WTC11 (cell line): ENCODE measurements at regions not wholly inside any gene's neighbourhood (a gene's known extent, or its start where the extent isn't known, plus 50 kb on each side); places are given as distances from the start of the nearest gene placed in this dataset.

ENCODE experiments used
- ATAC-seq: fragments of 200-7000 bp; cut with Tn5 transposase; 2 replicates; pipeline ENCODE4 v1.10.0; 2021; ENCODE audit warnings: mild to moderate bottlenecking, moderate library complexity
- CTCF ChIA-PET: fragments of 300-600 bp; sonication (Branson Sonifier 250); formaldehyde crosslinking; loops from one replicate; lab custom pipeline; 2021; ENCODE audit warnings: antibody characterized with exemption; lab: Charles Lee
- POLR2A ChIA-PET: fragments of 350-600 bp; sonication (Branson Sonifier 250); formaldehyde crosslinking; loops from one replicate; lab custom pipeline; 2021; ENCODE audit warnings: antibody characterized with exemption; lab: Charles Lee
- DNase-seq: peaks from one replicate; pipeline ENCODE4 v3.0.0; 2021; ENCODE audit warnings: low spot score
- H3K27ac Mint-ChIP-seq: 2 replicates; pipeline ENCODE4 v1.8.0; 2021; ENCODE audit warnings: mixed read lengths
- H3K27me3 Mint-ChIP-seq: 2 replicates; pipeline ENCODE4 v1.8.0; 2021; ENCODE audit warnings: low read depth, mild to moderate bottlenecking, moderate library complexity, mixed read lengths
- H3K36me3 Mint-ChIP-seq: 2 replicates; pipeline ENCODE4 v1.8.0; 2021; ENCODE audit warnings: mixed read lengths
- H3K4me1 Mint-ChIP-seq: 2 replicates; pipeline ENCODE4 v1.8.0; 2022; ENCODE audit warnings: mixed read lengths
- H3K4me3 Mint-ChIP-seq: 2 replicates; pipeline ENCODE4 v1.8.0; 2021; ENCODE audit warnings: mild to moderate bottlenecking, moderate library complexity, mixed read lengths
- H3K9me3 Mint-ChIP-seq: 2 replicates; pipeline ENCODE4 v1.8.0; 2021; ENCODE audit warnings: mixed read lengths
- CDX4 ChIP-seq: fragments of 250-450 bp; sonication (Bioruptor Pico); IDR thresholded peaks from 2 replicates; pipeline ENCODE4 v1.9.0; 2021; ENCODE audit warnings: moderate library complexity, mild to moderate bottlenecking, inconsistent platforms, borderline replicate concordance
- CREB1 ChIP-seq: sonication (generic); formaldehyde crosslinking; IDR thresholded peaks from 2 replicates; pipeline ENCODE4 v1.8.0; 2023; ENCODE audit warnings: mild to moderate bottlenecking, missing genetic modification reagents
- E2F1 ChIP-seq: sonication (generic); formaldehyde crosslinking; IDR thresholded peaks from 2 replicates; pipeline ENCODE4 v1.8.0; 2022; ENCODE audit warnings: mild to moderate bottlenecking, missing genetic modification reagents
- E2F5 ChIP-seq: sonication (generic); formaldehyde crosslinking; IDR thresholded peaks from 2 replicates; pipeline ENCODE4 v1.8.1; 2022; ENCODE audit warnings: mild to moderate bottlenecking, moderate library complexity, missing genetic modification reagents
- ERG ChIP-seq: fragments of 250-450 bp; sonication (Bioruptor Pico); IDR thresholded peaks from 2 replicates; pipeline ENCODE4 v1.8.0; 2021; ENCODE audit warnings: mild to moderate bottlenecking
- HMGA2 ChIP-seq: fragments of 250-450 bp; sonication (Bioruptor Pico); IDR thresholded peaks from 2 replicates; pipeline ENCODE4 v1.4.0; 2021; ENCODE audit warnings: mild to moderate bottlenecking, moderate library complexity
- NFE2L1 ChIP-seq: sonication (generic); formaldehyde crosslinking; IDR thresholded peaks from 2 replicates; pipeline ENCODE4 v1.8.1; 2023; ENCODE audit warnings: missing genetic modification reagents
- NFYB ChIP-seq: sonication (generic); formaldehyde crosslinking; conservative IDR thresholded peaks from 2 replicates; pipeline ENCODE4 v1.8.0; 2022; ENCODE audit warnings: low read depth, missing genetic modification reagents
- NR2C2 ChIP-seq: sonication (generic); formaldehyde crosslinking; IDR thresholded peaks from 2 replicates; pipeline ENCODE4 v1.8.0; 2022; ENCODE audit warnings: mild to moderate bottlenecking, missing genetic modification reagents
- OVOL2 ChIP-seq: fragments of 250-450 bp; sonication (Bioruptor Pico); IDR thresholded peaks from 2 replicates; pipeline ENCODE4 v1.9.0; 2021; ENCODE audit warnings: mild to moderate bottlenecking, borderline replicate concordance
- PRRX2 ChIP-seq: fragments of 250-450 bp; sonication (Bioruptor Pico); IDR thresholded peaks from 2 replicates; pipeline ENCODE4 v1.8.0; 2021; ENCODE audit warnings: mild to moderate bottlenecking
- SMAD3 ChIP-seq: sonication (generic); formaldehyde crosslinking; IDR thresholded peaks from 2 replicates; pipeline ENCODE4 v1.8.0; 2022; ENCODE audit warnings: missing genetic modification reagents, mild to moderate bottlenecking, borderline replicate concordance
- TEAD4 ChIP-seq: sonication (generic); formaldehyde crosslinking; IDR thresholded peaks from 2 replicates; pipeline ENCODE4 v1.8.0; 2022; ENCODE audit warnings: mild to moderate bottlenecking, missing genetic modification reagents
- TP53 ChIP-seq: sonication (generic); formaldehyde crosslinking; IDR thresholded peaks from 2 replicates; pipeline ENCODE4 v1.8.1; 2023; ENCODE audit warnings: mild to moderate bottlenecking, missing genetic modification reagents
- USF1 ChIP-seq: sonication (generic); formaldehyde crosslinking; IDR thresholded peaks from 2 replicates; pipeline ENCODE4 v1.8.0; 2022; ENCODE audit warnings: mild to moderate bottlenecking, missing genetic modification reagents
- USF2 ChIP-seq: sonication (generic); formaldehyde crosslinking; IDR thresholded peaks from 2 replicates; pipeline ENCODE4 v1.8.1; 2023; ENCODE audit warnings: mild to moderate bottlenecking, missing genetic modification reagents, moderate library complexity
- ZNF317 ChIP-seq: sonication (generic); formaldehyde crosslinking; IDR thresholded peaks from 2 replicates; pipeline ENCODE4 v1.8.1; 2023; ENCODE audit warnings: low read depth, mild to moderate bottlenecking, moderate library complexity, missing genetic modification reagents, borderline replicate concordance
- ZNF396 ChIP-seq: fragments of 250-450 bp; sonication (Bioruptor Pico); IDR thresholded peaks from 2 replicates; pipeline ENCODE4 v1.8.0; 2021; ENCODE audit warnings: mild to moderate bottlenecking, moderate library complexity, borderline replicate concordance
- ZNF416 ChIP-seq: fragments of 250-450 bp; sonication (Bioruptor Pico); IDR thresholded peaks from 2 replicates; pipeline ENCODE4 v1.9.0; 2021; ENCODE audit warnings: mild to moderate bottlenecking, inconsistent platforms
- ZNF425 ChIP-seq: fragments of 250-450 bp; sonication (Bioruptor Pico); conservative IDR thresholded peaks from 2 replicates; pipeline ENCODE4 v1.9.0; 2021; ENCODE audit warnings: mild to moderate bottlenecking
- ZNF671 ChIP-seq: fragments of 250-450 bp; sonication (Bioruptor Pico); IDR thresholded peaks from 2 replicates; pipeline ENCODE4 v1.8.0; 2021; ENCODE audit warnings: mild to moderate bottlenecking
- ZSCAN18 ChIP-seq: fragments of 250-450 bp; sonication (Bioruptor Pico); IDR thresholded peaks from 2 replicates; pipeline ENCODE4 v2.1.2; 2022; ENCODE audit warnings: mild to moderate bottlenecking, moderate library complexity

GRCh38 chr2:59538398-59538911, 1015.0 kb downstream of the BCL11A start:
- Mint-ChIP-seq H3K4me3 (no peak overlapping the region), H3K4me1 (no peaks in the 10 kb centered on the region), H3K27ac (no peak overlapping the region), H3K36me3 (no peaks in the 10 kb centered on the region), H3K9me3 (peaks cover 3% of the 10 kb centered on the region; the same call in 1 of the 2 replicates), H3K27me3 (no peaks in the 10 kb centered on the region)
- no peak for DNase-seq
- ATAC-seq, result no peak
- TF ChIP-seq NFYB (no peak), E2F5 (CRISPR knock-in tag) (no peak), NR2C2 (no peak), NFE2L1 (CRISPR knock-in tag) (no peak), SMAD3 (CRISPR knock-in tag) (no peak), USF1 (CRISPR knock-in tag) (no peak), HMGA2 (no peak), ERG (CRISPR knock-in tag) (no peak), TP53 (CRISPR knock-in tag) (no peak), OVOL2 (CRISPR knock-in tag) (no peak), ZNF671 (CRISPR knock-in tag) (no peak), USF2 (CRISPR knock-in tag) (no peak), E2F1 (CRISPR knock-in tag) (no peak), CREB1 (CRISPR knock-in tag) (no peak), PRRX2 (CRISPR knock-in tag) (no peak), CDX4 (no peak), ZNF416 (CRISPR knock-in tag) (no peak)
- POLR2A ChIA-PET, result no interaction called here
- CTCF ChIA-PET, result no interaction called here

- ChIA-PET CTCF (no interaction called here), POLR2A (no interaction called here)
- no peak for ATAC-seq
- H3K27ac Mint-ChIP-seq, result no peak overlapping the region
- no peak for TF ChIP-seq TP53 (CRISPR knock-in tag)
- no peaks in the 10 kb centered on the region for H3K27me3 Mint-ChIP-seq
- H3K4me1 Mint-ChIP-seq, result 0 out of 2 replicates have a peak, but pooled peaks cover 2% of the 10 kb centered on the region
- peaks cover 3% of the 10 kb centered on the region; the same call in 1 of the 2 replicates for H3K9me3 Mint-ChIP-seq
- no peaks in the 10 kb centered on the region for H3K36me3 Mint-ChIP-seq
- DNase-seq, result no peak
- H3K4me3 Mint-ChIP-seq, result no peak overlapping the region
Observed at GRCh38 chr2:59532808-59533207, 1020.6 kb downstream of the BCL11A start.

- POLR2A ChIA-PET, result no interaction called here
- TF ChIP-seq ZNF425 (CRISPR knock-in tag) (no peak), ZNF396 (CRISPR knock-in tag) (no peak), TP53 (CRISPR knock-in tag) (no peak), ZSCAN18 (CRISPR knock-in tag) (no peak), ZNF317 (CRISPR knock-in tag) (no peak), HMGA2 (no peak), E2F5 (CRISPR knock-in tag) (no peak), TEAD4 (no peak), CREB1 (CRISPR knock-in tag) (no peak)
Observed at GRCh38 chr2:59530258-59530657, 1023.2 kb downstream of the BCL11A start.

More at GRCh38 chr2:59530258-59530657, 1023.2 kb downstream of the BCL11A start:
- no peaks in the 10 kb centered on the region for H3K36me3 Mint-ChIP-seq
- no peak overlapping the region for H3K27ac Mint-ChIP-seq
- 0 out of 2 replicates have a peak, but pooled peaks cover 2% of the 10 kb centered on the region for H3K4me1 Mint-ChIP-seq
- CTCF ChIA-PET, result no interaction called here
- no peak overlapping the region for H3K4me3 Mint-ChIP-seq
- ATAC-seq (no peak), DNase-seq (no peak)
- H3K9me3 Mint-ChIP-seq, result peaks cover 11% of the 10 kb centered on the region
- no peaks in the 10 kb centered on the region for H3K27me3 Mint-ChIP-seq
